DND-41 (cell line): ENCODE measurements at regions not wholly inside any gene's neighbourhood (a gene's known extent, or its start where the extent isn't known, plus 50 kb on each side); places are given as distances from the start of the nearest gene placed in this dataset.

Experiments
- ATAC-seq: fragments of 200-7000 bp; cut with Tn5 transposase; 3 replicates; pipeline ENCODE4 v1.9.1; 2021; ENCODE audit warnings: low read depth; ENCODE audit not compliant: insufficient read depth
- DNase-seq: peaks from one replicate; pipeline ENCODE4 v3.0.0-alpha.2; 2020
- H2AFZ ChIP-seq: 2 replicates; pipeline ENCODE4 v1.6.0; 2012; ENCODE audit warnings: low read depth, low read length
- H3K27ac ChIP-seq: 2 replicates; pipeline ENCODE4 v1.5.1; 2012; ENCODE audit warnings: low read length, inconsistent platforms
- H3K27me3 ChIP-seq: fragments of 200-600 bp; sonication (generic); 2 replicates; pipeline ENCODE4 v1.6.0; 2012; ENCODE audit warnings: low read length, mild to moderate bottlenecking, inconsistent platforms; ENCODE audit not compliant: insufficient read depth, poor library complexity
- H3K36me3 ChIP-seq: 2 replicates; pipeline ENCODE4 v1.5.1; 2012; ENCODE audit warnings: low read length, inconsistent platforms; ENCODE audit not compliant: insufficient read depth
- H3K4me1 ChIP-seq: 2 replicates; pipeline ENCODE4 v1.5.1; 2012; ENCODE audit warnings: mild to moderate bottlenecking, low read length; ENCODE audit not compliant: insufficient read depth
- H3K4me2 ChIP-seq: 2 replicates; pipeline ENCODE4 v1.6.0; 2012; ENCODE audit warnings: mild to moderate bottlenecking, moderate library complexity, low read length, inconsistent platforms; ENCODE audit not compliant: insufficient read depth
- H3K4me3 ChIP-seq, 2 experiments: fragments of 200-600 bp in 1 of 2; shearing (Covaris generic) in 1 of 2; 2 replicates each; pipeline ENCODE4 v1.5.1; 2012 to 2016; ENCODE audit warnings: inconsistent platforms in 2 of 2, low read length in 2 of 2, mild to moderate bottlenecking in 2 of 2, low read depth in 1 of 2, moderate library complexity in 1 of 2
- H3K79me2 ChIP-seq: 2 replicates; pipeline ENCODE4 v1.6.0; 2012; ENCODE audit warnings: low read length, inconsistent platforms; ENCODE audit not compliant: insufficient read depth
- H3K9ac ChIP-seq: 2 replicates; pipeline ENCODE4 v1.6.0; 2012; ENCODE audit warnings: low read depth, mild to moderate bottlenecking, inconsistent platforms, low read length, moderate library complexity
- H3K9me3 ChIP-seq: 2 replicates; pipeline ENCODE4 v1.5.1; 2012; ENCODE audit warnings: low read length, moderate library complexity, mild to moderate bottlenecking, inconsistent platforms; ENCODE audit not compliant: insufficient read depth, severe bottlenecking
- H4K20me1 ChIP-seq: 2 replicates; pipeline ENCODE4 v1.6.0; 2012; ENCODE audit warnings: low read length; ENCODE audit not compliant: insufficient read depth
- EZH2 ChIP-seq: IDR thresholded peaks from 3 replicates; pipeline ENCODE4 v1.6.1; 2012; ENCODE audit warnings: borderline replicate concordance, low read depth, mild to moderate bottlenecking, moderate library complexity, low read length, inconsistent platforms; ENCODE audit not compliant: severe bottlenecking
- TF ChIP-seq, protein P1 (sequence below): IDR thresholded peaks from 2 replicates; pipeline ENCODE4 v1.5.1; 2012; ENCODE audit warnings: borderline replicate concordance, low read length, moderate library complexity, mild to moderate bottlenecking; ENCODE audit not compliant: poor library complexity, severe bottlenecking; ENCODE audit errors: extremely low read depth

DNA sequence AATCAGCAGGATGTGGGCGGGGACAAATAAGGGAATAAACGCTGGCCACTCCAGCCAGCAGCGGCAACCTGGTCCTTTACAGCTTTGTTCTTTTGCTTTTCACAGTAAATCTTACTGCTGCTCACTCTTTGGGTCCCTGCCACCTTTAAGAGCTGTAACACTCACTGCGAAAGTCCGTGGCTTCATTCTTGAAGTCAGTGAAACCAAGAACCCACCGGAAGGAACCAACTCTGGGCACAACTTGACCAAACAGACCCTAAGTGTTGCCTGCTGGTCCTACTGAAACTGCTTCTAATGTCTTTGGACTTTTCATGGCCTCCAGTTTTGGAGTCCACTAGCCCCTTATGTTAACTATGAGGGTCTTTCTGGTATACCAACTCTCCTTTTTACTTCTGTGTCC, 566.2 kb upstream of the IGFBP7 start:
- no peaks in the 10 kb centered on the region for H3K27me3 ChIP-seq
- no peaks in the 10 kb centered on the region for H3K36me3 ChIP-seq
- no peak for ATAC-seq
- no peaks in the 10 kb centered on the region for H3K4me1 ChIP-seq
- H3K4me2 ChIP-seq: no peak overlapping the region
- H2AFZ ChIP-seq: no peak overlapping the region
- H3K4me3 ChIP-seq: no peak overlapping the region
- TF ChIP-seq EZH2: no peak
- H3K9me3 ChIP-seq: no peaks in the 10 kb centered on the region
- H3K79me2 ChIP-seq: no peaks in the 10 kb centered on the region
- H3K27ac ChIP-seq: no peak overlapping the region
- H3K9ac ChIP-seq: no peak overlapping the region
- H4K20me1 ChIP-seq: no peaks in the 10 kb centered on the region
- no peak for DNase-seq

DNA sequence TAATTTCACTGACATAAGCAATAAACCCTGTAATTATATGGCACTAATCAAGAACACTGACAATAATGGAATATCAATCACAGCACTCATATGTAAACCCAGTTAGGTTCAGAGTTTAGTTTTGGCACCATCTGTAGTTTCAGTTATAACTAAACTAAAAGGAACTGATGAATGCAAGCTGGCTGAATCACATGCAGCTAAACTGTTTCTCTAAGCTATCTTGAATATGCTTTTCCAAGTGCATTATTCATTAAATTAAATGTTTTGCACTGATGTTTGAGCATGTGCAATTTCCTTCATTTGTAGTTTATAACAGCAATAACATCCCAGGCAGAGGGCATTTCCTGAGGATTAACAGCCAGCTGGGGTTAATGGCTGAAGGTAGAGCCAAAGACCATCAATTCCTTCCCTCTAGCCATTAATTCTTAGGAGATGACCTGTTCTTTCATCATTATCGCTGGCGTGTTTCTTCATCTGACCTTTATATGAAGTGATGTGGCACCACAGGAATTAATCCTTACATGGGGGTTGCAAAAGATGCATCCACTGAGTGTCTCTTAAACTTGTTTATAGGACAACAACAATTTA, 562.8 kb upstream of the IGFBP7 start:
- TF ChIP-seq, protein P1, sequence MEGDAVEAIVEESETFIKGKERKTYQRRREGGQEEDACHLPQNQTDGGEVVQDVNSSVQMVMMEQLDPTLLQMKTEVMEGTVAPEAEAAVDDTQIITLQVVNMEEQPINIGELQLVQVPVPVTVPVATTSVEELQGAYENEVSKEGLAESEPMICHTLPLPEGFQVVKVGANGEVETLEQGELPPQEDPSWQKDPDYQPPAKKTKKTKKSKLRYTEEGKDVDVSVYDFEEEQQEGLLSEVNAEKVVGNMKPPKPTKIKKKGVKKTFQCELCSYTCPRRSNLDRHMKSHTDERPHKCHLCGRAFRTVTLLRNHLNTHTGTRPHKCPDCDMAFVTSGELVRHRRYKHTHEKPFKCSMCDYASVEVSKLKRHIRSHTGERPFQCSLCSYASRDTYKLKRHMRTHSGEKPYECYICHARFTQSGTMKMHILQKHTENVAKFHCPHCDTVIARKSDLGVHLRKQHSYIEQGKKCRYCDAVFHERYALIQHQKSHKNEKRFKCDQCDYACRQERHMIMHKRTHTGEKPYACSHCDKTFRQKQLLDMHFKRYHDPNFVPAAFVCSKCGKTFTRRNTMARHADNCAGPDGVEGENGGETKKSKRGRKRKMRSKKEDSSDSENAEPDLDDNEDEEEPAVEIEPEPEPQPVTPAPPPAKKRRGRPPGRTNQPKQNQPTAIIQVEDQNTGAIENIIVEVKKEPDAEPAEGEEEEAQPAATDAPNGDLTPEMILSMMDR: no peak
- no peak for TF ChIP-seq EZH2
- ATAC-seq (no peak), DNase-seq (no peak)
- Histone ChIP-seq H3K27me3 (no peaks in the 10 kb centered on the region), H2AFZ (no peak overlapping the region), H3K27ac (no peak overlapping the region), H3K36me3 (no peaks in the 10 kb centered on the region), H3K79me2 (no peaks in the 10 kb centered on the region), H3K9me3 (no peaks in the 10 kb centered on the region), H3K4me3 (no peak overlapping the region), H3K4me2 (no peak overlapping the region), H3K4me1 (no peaks in the 10 kb centered on the region), H4K20me1 (no peaks in the 10 kb centered on the region), H3K9ac (no peak overlapping the region)

GRCh38 chr4:57668621-57669020, 558.4 kb upstream of the IGFBP7 start:
- H2AFZ ChIP-seq: no peak overlapping the region
- DNase-seq (no peak), ATAC-seq (no peak)

DNA sequence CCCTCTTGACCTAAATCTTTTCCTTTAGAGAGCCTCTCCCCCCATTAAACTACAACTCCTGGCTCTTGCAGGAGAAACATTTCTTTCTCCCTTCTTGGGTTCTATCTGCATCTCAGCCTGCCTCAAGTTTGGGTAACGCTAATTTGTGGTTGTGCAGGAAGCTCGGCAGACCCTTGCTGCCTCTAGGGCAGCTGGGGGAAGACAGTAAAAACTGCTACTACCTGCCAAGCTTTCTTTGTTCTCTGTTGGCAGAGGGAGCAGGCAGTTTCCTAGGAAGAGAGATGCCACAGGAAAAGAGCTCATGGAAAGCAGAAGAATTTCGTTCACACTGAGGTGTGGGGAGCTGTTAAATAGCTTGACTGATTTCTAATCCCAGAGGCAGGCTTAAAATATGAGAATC, 555.6 kb upstream of the IGFBP7 start:
- H3K36me3 ChIP-seq: no peaks in the 10 kb centered on the region
- no peak overlapping the region for H3K27ac ChIP-seq
- no peaks in the 10 kb centered on the region for H3K4me1 ChIP-seq
- DNase-seq: no peak
- H3K79me2 ChIP-seq: no peaks in the 10 kb centered on the region
- no peaks in the 10 kb centered on the region for H3K27me3 ChIP-seq
- TF ChIP-seq EZH2: no peak
- TF ChIP-seq, protein P1: no peak
- H2AFZ ChIP-seq: no peak overlapping the region
- no peaks in the 10 kb centered on the region for H3K9me3 ChIP-seq
- no peak overlapping the region for H3K4me3 ChIP-seq
- no peaks in the 10 kb centered on the region for H4K20me1 ChIP-seq
- no peak overlapping the region for H3K9ac ChIP-seq
- ATAC-seq: no peak
- no peak overlapping the region for H3K4me2 ChIP-seq

More at GRCh38 chr4:57668621-57669020, 558.4 kb upstream of the IGFBP7 start:
- no peaks in the 10 kb centered on the region for H3K27me3 ChIP-seq
- no peak overlapping the region for H3K4me3 ChIP-seq
- TF ChIP-seq EZH2: no peak
- TF ChIP-seq, protein P1: no peak
- no peaks in the 10 kb centered on the region for H4K20me1 ChIP-seq
- no peak overlapping the region for H3K4me2 ChIP-seq
- no peak overlapping the region for H3K9ac ChIP-seq
- no peaks in the 10 kb centered on the region for H3K9me3 ChIP-seq
- no peak overlapping the region for H3K27ac ChIP-seq
- no peaks in the 10 kb centered on the region for H3K4me1 ChIP-seq
- no peaks in the 10 kb centered on the region for H3K36me3 ChIP-seq
- no peaks in the 10 kb centered on the region for H3K79me2 ChIP-seq
